HCT116 (cell line): ENCODE measurements at regions not wholly inside any gene's neighbourhood (a gene's known extent, or its start where the extent isn't known, plus 50 kb on each side); places are given as distances from the start of the nearest gene placed in this dataset.

Experiments
- ATAC-seq: fragments of 200-7000 bp; cut with Tn5 transposase; 2 replicates; pipeline ENCODE4 v1.9.1; 2020; ENCODE audit warnings: mild to moderate bottlenecking, moderate library complexity
- BruUV-seq: library from RNA; stranded (reverse); fragments of 400-500 nt; replicated peaks from 2 replicates; lab custom pipeline; 2021; lab: Mats Ljungman, UMichigan
- CTCF ChIA-PET: fragments of 300-600 bp; sonication (Branson Sonifier 250); formaldehyde crosslinking; loops from one replicate; lab custom pipeline; 2021; ENCODE audit warnings: antibody characterized with exemption; lab: Charles Lee
- POLR2A ChIA-PET: fragments of 300-600, 350-600 bp; sonication (Branson Sonifier 250); formaldehyde crosslinking; loops from one replicate; lab custom pipeline; 2021; ENCODE audit warnings: antibody characterized with exemption; lab: Charles Lee
- RAD21 ChIA-PET, 2 experiments: fragments of 300-600 bp; sonication (Branson Sonifier 250); formaldehyde crosslinking; loops; one replicate each; lab custom pipeline; 2023; ENCODE audit warnings: low total read pairs in 2 of 2; ENCODE audit not compliant: uncharacterized antibody in 2 of 2, unreplicated experiment in 2 of 2, low non-redundant PET in 1 of 2; lab: Charles Lee
- DNase-seq: peaks from one replicate; pipeline ENCODE4 v3.0.0-alpha.2; 2010; ENCODE audit warnings: low read depth, low spot score
- H2AFZ ChIP-seq: fragments of 200-600 bp; shearing (Covaris generic), sonication (generic); 2 replicates; pipeline ENCODE4 v1.6.1; 2017; ENCODE audit warnings: low read depth, mixed run types, mixed read lengths, antibody characterized with exemption, low read length; ENCODE audit not compliant: poor library complexity, severe bottlenecking
- H3K27ac ChIP-seq: 2 replicates; pipeline ENCODE4 v1.5.1; 2012; ENCODE audit warnings: low read depth, low read length
- H3K27me3 ChIP-seq: fragments of 200-600 bp; sonication (generic); 2 replicates; pipeline ENCODE4 v1.6.1; 2016; ENCODE audit warnings: mixed run types, low read length, mixed read lengths; ENCODE audit not compliant: insufficient read depth
- H3K36me3 ChIP-seq, 2 experiments: fragments of 200-500 bp in 1 of 2; fragments of 200-600 bp in 1 of 2; sonication (Bioruptor generic) in 1 of 2; sonication (generic) in 1 of 2; 2 replicates each; pipeline versions ENCODE4 v1.5.1 to v1.6.1; 2014 to 2016; ENCODE audit warnings: low read length in 2 of 2, inconsistent platforms in 1 of 2, mixed read lengths in 1 of 2, mixed run types in 1 of 2; ENCODE audit not compliant: insufficient read depth in 2 of 2, control insufficient read depth in 1 of 2
- H3K4me1 ChIP-seq, 2 experiments: fragments of 200-600 bp in 1 of 2; sonication (generic) in 1 of 2; 2 replicates each; pipeline versions ENCODE4 v1.5.1 to v1.6.1; 2012 to 2017; ENCODE audit warnings: low read length in 2 of 2, inconsistent platforms in 1 of 2, mild to moderate bottlenecking in 1 of 2, mixed read lengths in 1 of 2, mixed run types in 1 of 2, moderate library complexity in 1 of 2; ENCODE audit not compliant: insufficient read depth in 2 of 2, control insufficient read depth in 1 of 2
- H3K4me2 ChIP-seq: fragments of 200-600 bp; sonication (generic); 2 replicates; pipeline ENCODE4 v1.6.1; 2017; ENCODE audit warnings: mixed run types, low read length, mixed read lengths
- H3K4me3 ChIP-seq, 2 experiments: fragments of 200-600 bp in 1 of 2; sonication (generic) in 1 of 2; replicated peaks in 1 of 2; 2 replicates each; pipeline ENCODE4 v1.5.1; 2011 to 2016; ENCODE audit warnings: low read length in 2 of 2, control low read depth in 1 of 2, low read depth in 1 of 2, mild to moderate bottlenecking in 1 of 2, mixed read lengths in 1 of 2, mixed run types in 1 of 2
- H3K79me2 ChIP-seq: fragments of 200-600 bp; sonication (generic); 2 replicates; pipeline ENCODE4 v1.6.1; 2017; ENCODE audit warnings: mild to moderate bottlenecking, mixed run types, low read length, moderate library complexity, mixed read lengths; ENCODE audit not compliant: insufficient read depth
- H3K9ac ChIP-seq: fragments of 200-600 bp; sonication (generic); 2 replicates; pipeline ENCODE4 v1.6.1; 2016; ENCODE audit warnings: low read length, mixed read lengths
- H3K9me2 ChIP-seq: fragments of 200-600 bp; sonication (generic), shearing (Covaris generic); 2 replicates; pipeline ENCODE4 v1.6.1; 2017; ENCODE audit warnings: mixed run types, mild to moderate bottlenecking, moderate library complexity; ENCODE audit not compliant: insufficient read depth
- H3K9me3 ChIP-seq, 2 experiments: fragments of 200-500 bp in 1 of 2; fragments of 200-600 bp in 1 of 2; sonication (Bioruptor generic) in 1 of 2; sonication (generic) in 1 of 2; 2 replicates each; pipeline ENCODE4 v1.6.1; 2014 to 2017; ENCODE audit warnings: low read length in 2 of 2, mixed read lengths in 2 of 2, inconsistent platforms in 1 of 2, low read depth in 1 of 2, mild to moderate bottlenecking in 1 of 2, mixed run types in 1 of 2, moderate library complexity in 1 of 2; ENCODE audit not compliant: control insufficient read depth in 1 of 2, insufficient read depth in 1 of 2
- H4K20me1 ChIP-seq: fragments of 200-600 bp; sonication (generic), shearing (Covaris generic); 2 replicates; pipeline ENCODE4 v1.6.1; 2017; ENCODE audit warnings: mixed run types, mild to moderate bottlenecking, moderate library complexity; ENCODE audit not compliant: insufficient read depth
- CBX3 ChIP-seq: IDR thresholded peaks from 2 replicates; pipeline ENCODE4 v1.6.1; 2012; ENCODE audit warnings: low read depth
- CEBPB ChIP-seq: IDR thresholded peaks from 2 replicates; pipeline ENCODE4 v1.6.1; 2012; ENCODE audit warnings: low read depth
- EZH2 ChIP-seq: fragments of 200-600 bp; sonication (generic); IDR thresholded peaks from 2 replicates; pipeline ENCODE4 v1.6.1; 2017; ENCODE audit warnings: antibody characterized with exemption, mixed run types
- FOSL1 ChIP-seq: IDR thresholded peaks from 2 replicates; pipeline ENCODE4 v1.6.1; 2012; ENCODE audit warnings: low read depth
- JUND ChIP-seq: IDR thresholded peaks from 2 replicates; pipeline ENCODE4 v1.6.1; 2012
- POLR2A ChIP-seq: IDR thresholded peaks from 2 replicates; pipeline ENCODE4 v1.7.0; 2011; ENCODE audit warnings: borderline replicate concordance; ENCODE audit not compliant: insufficient read depth, insufficient read length; ENCODE audit errors: extremely low read depth
- POLR2AphosphoS5 ChIP-seq: IDR thresholded peaks from 2 replicates; pipeline ENCODE4 v1.6.1; 2011; ENCODE audit warnings: mild to moderate bottlenecking, low read depth, low read length, moderate library complexity
- SIN3A ChIP-seq: IDR thresholded peaks from 2 replicates; pipeline ENCODE4 v1.6.1; 2012; ENCODE audit warnings: low read depth
- SP1 ChIP-seq: IDR thresholded peaks from 2 replicates; pipeline ENCODE4 v1.6.1; 2012; ENCODE audit warnings: low read depth
- TCF7L2 ChIP-seq: IDR thresholded peaks from 2 replicates; pipeline ENCODE4 v1.7.0; 2011; ENCODE audit warnings: borderline replicate concordance, inconsistent platforms; ENCODE audit not compliant: insufficient read depth, insufficient read length; ENCODE audit errors: extremely low read depth
- ZFX ChIP-seq: fragments of 450-650 bp; IDR thresholded peaks from 2 replicates; pipeline ENCODE4 v1.6.1; 2017
- ZNF274 ChIP-seq: fragments of 200-500 bp; sonication (Bioruptor generic); IDR thresholded peaks from 2 replicates; pipeline ENCODE4 v1.6.1; 2014; ENCODE audit warnings: mild to moderate bottlenecking, low read depth, low read length, inconsistent platforms
- intact Hi-C: fragments of 100-400 bp; cut with micrococcal nuclease; formaldehyde crosslinking; loops from 2 replicates; pipeline ENCODE4 v1.10.0; 2022
- TF ChIP-seq, protein P1 (sequence below): IDR thresholded peaks from 2 replicates; pipeline ENCODE4 v1.6.1; 2011; ENCODE audit warnings: mild to moderate bottlenecking, low read length, moderate library complexity; ENCODE audit not compliant: insufficient replicate concordance; ENCODE audit errors: extremely low read depth
- TF ChIP-seq, protein P2 (sequence below), 3 experiments: fragments of 200-600 bp in 1 of 3; sonication (generic) in 1 of 3; IDR thresholded peaks in 2 of 3; conservative IDR thresholded peaks in 1 of 3; 2 replicates each; pipeline ENCODE4 v1.5.1; 2012 to 2017; ENCODE audit warnings: low read depth in 2 of 3, low read length in 2 of 3, antibody characterized with exemption in 1 of 3, borderline replicate concordance in 1 of 3, control low read depth in 1 of 3, mild to moderate bottlenecking in 1 of 3, mixed read lengths in 1 of 3, mixed run types in 1 of 3, moderate library complexity in 1 of 3; ENCODE audit not compliant: insufficient read depth in 1 of 3
- TF ChIP-seq, protein P3 (sequence below): IDR thresholded peaks from 2 replicates; pipeline ENCODE4 v1.6.1; 2012
- TF ChIP-seq, protein P4 (sequence below): IDR thresholded peaks from 2 replicates; pipeline ENCODE4 v1.6.1; 2012
- TF ChIP-seq, protein P5 (sequence below): IDR thresholded peaks from 2 replicates; pipeline ENCODE4 v1.6.1; 2012; ENCODE audit warnings: low read depth

DNA sequence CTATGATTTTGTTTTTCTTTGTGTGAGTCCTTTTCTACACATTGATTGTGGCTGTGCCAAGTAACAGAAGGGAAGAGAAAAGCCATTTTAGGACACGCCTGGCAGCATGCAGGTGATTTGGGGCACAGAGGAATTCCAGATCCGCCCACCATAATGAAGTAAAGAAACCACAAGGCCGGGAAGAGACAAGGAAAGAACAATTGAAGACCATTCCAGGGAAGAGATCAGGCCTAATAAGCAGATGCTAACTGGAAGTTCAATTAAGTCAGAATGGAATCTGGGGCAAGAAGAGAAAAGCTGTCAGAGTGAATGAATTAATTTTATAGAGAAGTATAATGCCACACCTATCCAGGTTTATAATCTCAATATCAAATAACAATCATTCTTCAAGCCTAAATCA, 110.2 kb upstream of the ISL1 start:
- RAD21 ChIA-PET = no interaction called here
- Histone ChIP-seq H3K4me3 (no peak overlapping the region), H3K9ac (no peak overlapping the region), H3K4me2 (no peak overlapping the region)
- TF ChIP-seq, protein P1, sequence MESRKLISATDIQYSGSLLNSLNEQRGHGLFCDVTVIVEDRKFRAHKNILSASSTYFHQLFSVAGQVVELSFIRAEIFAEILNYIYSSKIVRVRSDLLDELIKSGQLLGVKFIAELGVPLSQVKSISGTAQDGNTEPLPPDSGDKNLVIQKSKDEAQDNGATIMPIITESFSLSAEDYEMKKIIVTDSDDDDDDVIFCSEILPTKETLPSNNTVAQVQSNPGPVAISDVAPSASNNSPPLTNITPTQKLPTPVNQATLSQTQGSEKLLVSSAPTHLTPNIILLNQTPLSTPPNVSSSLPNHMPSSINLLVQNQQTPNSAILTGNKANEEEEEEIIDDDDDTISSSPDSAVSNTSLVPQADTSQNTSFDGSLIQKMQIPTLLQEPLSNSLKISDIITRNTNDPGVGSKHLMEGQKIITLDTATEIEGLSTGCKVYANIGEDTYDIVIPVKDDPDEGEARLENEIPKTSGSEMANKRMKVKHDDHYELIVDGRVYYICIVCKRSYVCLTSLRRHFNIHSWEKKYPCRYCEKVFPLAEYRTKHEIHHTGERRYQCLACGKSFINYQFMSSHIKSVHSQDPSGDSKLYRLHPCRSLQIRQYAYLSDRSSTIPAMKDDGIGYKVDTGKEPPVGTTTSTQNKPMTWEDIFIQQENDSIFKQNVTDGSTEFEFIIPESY = no peak
- TF ChIP-seq, protein P2, sequence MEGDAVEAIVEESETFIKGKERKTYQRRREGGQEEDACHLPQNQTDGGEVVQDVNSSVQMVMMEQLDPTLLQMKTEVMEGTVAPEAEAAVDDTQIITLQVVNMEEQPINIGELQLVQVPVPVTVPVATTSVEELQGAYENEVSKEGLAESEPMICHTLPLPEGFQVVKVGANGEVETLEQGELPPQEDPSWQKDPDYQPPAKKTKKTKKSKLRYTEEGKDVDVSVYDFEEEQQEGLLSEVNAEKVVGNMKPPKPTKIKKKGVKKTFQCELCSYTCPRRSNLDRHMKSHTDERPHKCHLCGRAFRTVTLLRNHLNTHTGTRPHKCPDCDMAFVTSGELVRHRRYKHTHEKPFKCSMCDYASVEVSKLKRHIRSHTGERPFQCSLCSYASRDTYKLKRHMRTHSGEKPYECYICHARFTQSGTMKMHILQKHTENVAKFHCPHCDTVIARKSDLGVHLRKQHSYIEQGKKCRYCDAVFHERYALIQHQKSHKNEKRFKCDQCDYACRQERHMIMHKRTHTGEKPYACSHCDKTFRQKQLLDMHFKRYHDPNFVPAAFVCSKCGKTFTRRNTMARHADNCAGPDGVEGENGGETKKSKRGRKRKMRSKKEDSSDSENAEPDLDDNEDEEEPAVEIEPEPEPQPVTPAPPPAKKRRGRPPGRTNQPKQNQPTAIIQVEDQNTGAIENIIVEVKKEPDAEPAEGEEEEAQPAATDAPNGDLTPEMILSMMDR (IDR thresholded peaks at IDR 0.05 in 2 of 3, conservative IDR thresholded peaks at IDR 0.05 in 1 of 3; ENCODE audit: borderline replicate concordance in 1 of 3, insufficient read depth in 1 of 3, low read depth in 2 of 3, low read length in 2 of 3) = no peak
- TF ChIP-seq TCF7L2 = no peak
- TF ChIP-seq ZFX = no peak
- no peak for TF ChIP-seq POLR2AphosphoS5
- TF ChIP-seq, protein P3, sequence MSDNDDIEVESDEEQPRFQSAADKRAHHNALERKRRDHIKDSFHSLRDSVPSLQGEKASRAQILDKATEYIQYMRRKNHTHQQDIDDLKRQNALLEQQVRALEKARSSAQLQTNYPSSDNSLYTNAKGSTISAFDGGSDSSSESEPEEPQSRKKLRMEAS = no peak
- TF ChIP-seq ZNF274 = no peak
- no peak for TF ChIP-seq FOSL1
- TF ChIP-seq POLR2A = no peak
- TF ChIP-seq SIN3A = no peak
- TF ChIP-seq, protein P4, sequence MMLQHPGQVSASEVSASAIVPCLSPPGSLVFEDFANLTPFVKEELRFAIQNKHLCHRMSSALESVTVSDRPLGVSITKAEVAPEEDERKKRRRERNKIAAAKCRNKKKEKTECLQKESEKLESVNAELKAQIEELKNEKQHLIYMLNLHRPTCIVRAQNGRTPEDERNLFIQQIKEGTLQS = no peak
- TF ChIP-seq SP1 = no peak
- TF ChIP-seq JUND = no peak
- no peak for TF ChIP-seq CEBPB
- TF ChIP-seq, protein P5, sequence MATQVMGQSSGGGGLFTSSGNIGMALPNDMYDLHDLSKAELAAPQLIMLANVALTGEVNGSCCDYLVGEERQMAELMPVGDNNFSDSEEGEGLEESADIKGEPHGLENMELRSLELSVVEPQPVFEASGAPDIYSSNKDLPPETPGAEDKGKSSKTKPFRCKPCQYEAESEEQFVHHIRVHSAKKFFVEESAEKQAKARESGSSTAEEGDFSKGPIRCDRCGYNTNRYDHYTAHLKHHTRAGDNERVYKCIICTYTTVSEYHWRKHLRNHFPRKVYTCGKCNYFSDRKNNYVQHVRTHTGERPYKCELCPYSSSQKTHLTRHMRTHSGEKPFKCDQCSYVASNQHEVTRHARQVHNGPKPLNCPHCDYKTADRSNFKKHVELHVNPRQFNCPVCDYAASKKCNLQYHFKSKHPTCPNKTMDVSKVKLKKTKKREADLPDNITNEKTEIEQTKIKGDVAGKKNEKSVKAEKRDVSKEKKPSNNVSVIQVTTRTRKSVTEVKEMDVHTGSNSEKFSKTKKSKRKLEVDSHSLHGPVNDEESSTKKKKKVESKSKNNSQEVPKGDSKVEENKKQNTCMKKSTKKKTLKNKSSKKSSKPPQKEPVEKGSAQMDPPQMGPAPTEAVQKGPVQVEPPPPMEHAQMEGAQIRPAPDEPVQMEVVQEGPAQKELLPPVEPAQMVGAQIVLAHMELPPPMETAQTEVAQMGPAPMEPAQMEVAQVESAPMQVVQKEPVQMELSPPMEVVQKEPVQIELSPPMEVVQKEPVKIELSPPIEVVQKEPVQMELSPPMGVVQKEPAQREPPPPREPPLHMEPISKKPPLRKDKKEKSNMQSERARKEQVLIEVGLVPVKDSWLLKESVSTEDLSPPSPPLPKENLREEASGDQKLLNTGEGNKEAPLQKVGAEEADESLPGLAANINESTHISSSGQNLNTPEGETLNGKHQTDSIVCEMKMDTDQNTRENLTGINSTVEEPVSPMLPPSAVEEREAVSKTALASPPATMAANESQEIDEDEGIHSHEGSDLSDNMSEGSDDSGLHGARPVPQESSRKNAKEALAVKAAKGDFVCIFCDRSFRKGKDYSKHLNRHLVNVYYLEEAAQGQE = no peak
- TF ChIP-seq CBX3 = no peak
- no peak for TF ChIP-seq EZH2
- TF ChIP-seq, all 23 proteins: peak for 0
- no peaks in the 10 kb centered on the region for H3K27me3 ChIP-seq
- ChIA-PET POLR2A (no interaction called here), CTCF (no interaction called here)
- no peaks in the 10 kb centered on the region for H3K36me3 ChIP-seq
- H3K9me2 ChIP-seq = no peaks in the 10 kb centered on the region
- H4K20me1 ChIP-seq = no peaks in the 10 kb centered on the region
- no peak for ATAC-seq
- H2AFZ ChIP-seq = no peak overlapping the region
- intact Hi-C loops = no loop called here
- no peaks in the 10 kb centered on the region for H3K9me3 ChIP-seq
- H3K27ac ChIP-seq = no peak overlapping the region
- H3K79me2 ChIP-seq = no peaks in the 10 kb centered on the region
- BruUV-seq = no TSS peak
- DNase-seq = no peak
- no peaks in the 10 kb centered on the region for H3K4me1 ChIP-seq
